ENCODE measurements at regions not wholly inside any gene's neighbourhood (a gene's known extent, or its start where the extent isn't known, plus 50 kb on each side); places are given as distances from the start of the nearest gene placed in this dataset.
"Not testable (repeated sequence)": the region's sequence is repeated elsewhere in the genome, so short reads cannot be mapped to it uniquely, and the experiment has no call there.

DNA sequence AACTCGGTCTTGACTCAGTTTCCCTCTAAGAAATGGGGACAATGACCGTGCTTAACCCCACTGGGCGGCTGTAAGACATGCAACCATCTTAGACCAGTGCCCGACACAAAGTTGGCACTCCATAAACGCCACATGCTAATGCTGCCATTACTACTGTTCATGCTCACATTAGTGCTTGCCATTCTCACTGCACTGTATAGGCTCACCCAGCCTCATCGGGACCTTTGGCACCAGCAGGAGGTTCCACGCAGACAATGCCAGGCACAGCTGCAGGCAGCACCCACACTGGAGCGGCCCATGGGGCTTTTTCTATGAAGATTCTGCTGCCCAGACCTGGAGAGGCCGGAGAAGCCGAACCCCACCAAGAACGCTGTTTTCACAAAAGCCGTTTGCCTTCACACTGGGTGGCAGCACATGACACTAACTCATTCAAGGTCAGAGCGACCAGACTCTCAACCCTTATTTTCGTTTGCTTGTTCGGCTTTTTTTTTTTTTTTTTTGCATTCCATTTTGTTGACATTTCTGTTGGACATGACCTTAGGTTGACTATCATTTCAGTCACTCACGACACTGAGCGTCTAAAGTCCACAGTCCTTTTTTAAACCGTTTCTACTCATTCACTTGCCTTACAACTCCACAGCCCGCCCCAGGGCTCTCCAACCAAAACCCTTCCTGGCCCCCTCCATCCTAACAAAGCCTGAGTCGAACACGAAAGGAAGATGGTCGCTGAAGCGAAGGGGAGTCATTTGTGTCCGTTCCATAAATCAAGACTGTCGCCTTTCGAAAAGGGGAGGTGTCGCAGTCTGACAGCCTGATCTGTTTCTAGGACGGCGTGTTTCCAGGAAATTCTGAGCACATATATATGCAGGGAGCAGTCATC is 124.4 kb upstream of the RNF32 start:
- DNase-seq (ENCODE audit: low read depth): no peak

- no peak for DNase-seq (ENCODE audit: low read depth)
Measured at GRCh38 chr7:156514851-156515250, 125.7 kb upstream of the RNF32 start.

GRCh38 chr7:156511426-156511825 is 129.1 kb upstream of the RNF32 start:
- no peak for DNase-seq (ENCODE audit: low read depth)

DNA sequence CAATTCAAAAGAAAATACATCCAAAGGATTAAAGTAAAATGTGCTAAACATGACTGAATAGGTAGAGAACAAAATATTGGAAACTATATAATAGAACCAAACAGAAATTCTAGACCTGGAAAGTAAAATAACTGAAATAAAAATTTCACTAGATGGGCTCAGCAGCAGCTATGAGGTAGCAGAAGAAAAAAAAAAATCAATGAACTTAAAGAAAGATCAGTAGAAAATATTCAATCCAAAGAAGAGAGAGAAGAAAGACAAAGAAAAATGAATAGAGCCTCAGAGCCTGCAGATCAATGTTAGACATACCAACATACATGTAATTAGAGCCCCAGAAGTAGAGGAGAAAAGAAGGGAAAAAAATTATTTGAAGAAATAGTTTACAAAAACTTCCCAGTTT is 129.6 kb upstream of the RNF32 start:
- no peak for DNase-seq (ENCODE audit: low read depth)

- DNase-seq (ENCODE audit: low read depth): no peak
Measured at GRCh38 chr7:156509216-156509615, 131.4 kb upstream of the RNF32 start.

DNA sequence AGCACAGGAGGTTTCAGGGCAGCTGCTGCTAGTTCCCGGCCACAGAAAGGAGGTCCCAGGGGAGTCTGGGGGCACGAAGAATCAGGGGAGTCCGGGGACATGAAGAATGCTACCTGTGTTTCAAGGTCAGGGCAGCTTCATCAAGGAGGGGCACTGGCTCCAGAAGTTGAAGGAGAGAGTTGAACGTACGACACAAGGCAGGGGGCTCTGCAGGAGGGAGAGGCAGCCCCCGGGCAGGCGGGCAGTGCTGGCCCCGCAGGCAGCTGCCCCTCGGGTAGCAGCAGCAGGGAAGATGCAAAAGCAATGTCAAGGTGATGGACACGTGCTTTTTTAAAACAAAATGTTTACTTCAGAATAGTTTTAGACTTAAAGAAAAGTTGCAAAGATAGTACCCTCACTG is 134.7 kb upstream of the RNF32 start:
- DNase-seq (ENCODE audit: low read depth): no peak

DNA sequence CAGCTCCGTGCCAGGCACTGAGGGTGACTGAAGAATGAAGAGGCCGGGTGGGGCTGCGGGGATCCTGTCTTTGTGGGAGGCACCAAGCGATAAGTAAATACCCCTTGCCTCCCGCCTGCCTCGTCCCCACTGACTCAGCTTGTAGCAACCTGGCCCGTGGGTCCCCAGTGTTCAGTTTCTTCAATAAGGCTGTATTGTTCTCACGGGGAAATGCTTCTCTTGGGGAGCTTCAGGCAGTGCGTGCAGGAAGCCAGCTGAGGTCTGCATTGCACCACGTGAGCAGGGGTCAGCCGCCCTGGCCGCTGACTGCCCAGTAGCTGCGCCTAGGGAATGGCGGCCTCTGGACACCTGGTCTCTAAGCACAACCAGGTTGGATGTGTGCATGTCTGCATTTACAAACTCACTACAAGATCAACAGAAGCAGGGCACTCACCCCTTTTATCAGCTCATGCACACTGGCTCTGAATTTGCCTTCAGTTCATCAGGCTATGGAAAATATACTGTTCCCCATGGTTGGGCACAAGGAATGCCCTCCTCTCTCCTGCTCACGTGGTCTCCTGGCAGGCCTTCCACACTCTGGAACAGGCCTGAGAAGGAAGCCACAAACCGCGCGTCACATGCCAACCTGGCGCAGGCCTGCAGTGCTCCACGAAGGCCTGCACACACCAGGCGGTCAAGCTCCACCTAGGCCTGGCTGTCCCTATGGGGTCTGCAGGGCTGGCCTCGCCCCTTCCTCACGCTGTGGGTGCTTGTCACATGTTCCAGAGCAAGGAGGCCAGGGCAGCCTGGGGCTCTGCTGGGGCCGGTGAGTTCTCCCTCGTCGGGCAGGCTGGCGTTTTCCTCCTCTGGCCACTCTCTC is 135.7 kb upstream of the RNF32 start:
- peak; percentile 5 for DNase-seq (ENCODE audit: low read depth)

DNA sequence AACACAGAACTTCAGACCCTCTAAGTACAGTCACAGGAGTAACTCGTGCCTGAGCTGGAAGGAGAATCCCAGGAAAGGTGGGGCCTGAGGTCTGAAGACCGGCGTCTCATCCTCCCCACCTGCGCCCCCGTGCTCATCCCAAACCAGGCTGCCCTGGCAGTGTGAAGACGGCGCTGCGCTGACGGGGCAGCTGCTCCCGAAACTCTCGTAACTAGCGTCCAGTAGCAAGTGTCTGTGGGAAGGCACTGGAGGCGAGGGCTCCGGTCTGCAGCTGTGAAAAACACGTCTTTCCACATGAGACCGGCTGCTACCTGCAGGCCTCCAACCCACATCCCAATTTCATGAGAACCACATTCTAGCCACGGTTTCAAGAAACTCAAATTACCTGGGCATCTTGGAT is 136.6 kb upstream of the RNF32 start:
- DNase-seq (ENCODE audit: low read depth): no peak

GRCh38 chr7:156503196-156503595 is 137.4 kb upstream of the RNF32 start:
- no peak for DNase-seq (ENCODE audit: low read depth)

GRCh38 chr7:156501815-156502214 is 138.8 kb upstream of the RNF32 start:
- DNase-seq (ENCODE audit: low read depth): not testable (repeated sequence)

DNA sequence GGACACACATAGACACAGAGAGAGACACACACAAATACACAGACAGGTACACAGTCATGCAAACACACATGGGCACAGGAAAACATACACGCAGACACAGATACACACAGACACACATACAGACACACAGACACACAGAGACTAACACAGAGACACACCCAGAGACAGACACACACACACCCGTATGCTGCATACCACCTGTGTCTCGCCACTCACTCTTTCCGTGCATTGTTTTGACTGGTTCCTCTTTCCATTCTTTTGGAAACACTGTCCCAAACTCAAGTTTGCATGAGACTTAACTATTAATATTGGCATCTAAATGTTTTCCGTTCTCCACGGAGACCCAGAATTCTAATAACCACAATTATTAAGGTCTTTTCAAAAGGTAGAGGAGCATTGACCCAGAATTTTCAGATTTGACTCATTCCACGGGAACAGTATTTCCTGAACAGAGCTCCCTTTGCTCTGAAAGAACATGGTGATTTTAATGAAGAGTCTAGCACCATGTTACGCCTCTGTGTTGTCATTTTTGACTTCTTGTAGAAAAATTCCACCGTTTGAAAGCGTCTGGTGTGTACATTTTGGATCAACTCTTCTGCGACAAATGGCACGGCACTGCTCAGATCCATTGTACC is 141.2 kb upstream of the RNF32 start:
- DNase-seq (ENCODE audit: low read depth): no peak

DNA sequence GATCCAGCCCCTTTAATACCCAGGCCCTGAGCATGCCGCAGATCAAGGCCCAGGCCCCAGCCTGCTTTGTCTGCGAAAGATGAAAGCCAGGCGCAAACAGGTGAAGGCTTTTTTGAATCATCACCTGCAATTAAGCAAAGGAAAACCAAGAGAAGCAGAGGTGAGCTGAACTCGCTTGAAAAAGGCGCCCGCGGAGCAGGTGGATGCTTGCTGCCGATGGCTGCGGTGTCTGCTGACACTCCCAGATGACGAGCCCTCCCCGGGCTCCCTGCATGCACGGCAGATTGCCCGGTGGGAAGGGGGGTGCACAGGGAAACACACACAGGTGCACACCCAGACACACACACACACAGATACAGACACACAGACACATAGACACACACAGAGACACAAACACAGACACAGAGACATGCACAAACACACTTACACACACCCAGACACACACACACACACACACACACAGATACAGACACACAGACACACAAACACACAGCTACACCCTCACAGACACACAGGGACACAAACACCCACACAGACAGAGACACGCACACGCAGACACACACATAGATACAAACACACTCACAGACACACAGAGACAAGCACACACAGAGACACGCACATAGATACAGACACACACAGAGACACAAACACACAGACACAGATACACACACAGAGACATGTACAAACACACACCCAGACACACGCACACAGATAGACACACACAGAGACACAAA is 142.6 kb upstream of the RNF32 start:
- no peak for DNase-seq (ENCODE audit: low read depth)

- no peak for DNase-seq (ENCODE audit: low read depth)
Measured at GRCh38 chr7:156496865-156497264, 143.7 kb upstream of the RNF32 start.

- DNase-seq (ENCODE audit: low read depth): no peak
Measured at GRCh38 chr7:156496363-156496769, 144.2 kb upstream of the RNF32 start.

DNA sequence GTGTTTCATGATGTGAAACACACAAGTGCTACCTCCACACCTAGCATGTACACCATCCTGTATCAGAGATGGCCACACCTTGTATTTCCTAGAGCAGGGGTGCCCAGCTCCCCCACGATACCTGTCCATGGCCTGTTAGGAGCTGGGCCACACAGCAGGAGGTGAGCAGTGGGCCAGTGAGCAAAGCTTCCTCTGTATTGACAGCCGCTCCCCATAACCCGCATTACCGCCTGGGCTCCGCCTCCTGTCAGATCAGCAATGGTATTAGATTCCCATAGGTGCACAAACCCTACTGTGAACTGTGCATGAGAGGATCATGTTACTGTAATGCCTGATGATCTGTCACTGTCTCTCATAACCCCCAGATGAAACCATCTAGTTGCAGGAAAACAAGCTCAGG is 145.6 kb upstream of the RNF32 start:
- DNase-seq (ENCODE audit: low read depth): no peak

GRCh38 chr7:156493942-156494341 is 146.6 kb upstream of the RNF32 start:
- DNase-seq (ENCODE audit: low read depth): peak; percentile 9

DNA sequence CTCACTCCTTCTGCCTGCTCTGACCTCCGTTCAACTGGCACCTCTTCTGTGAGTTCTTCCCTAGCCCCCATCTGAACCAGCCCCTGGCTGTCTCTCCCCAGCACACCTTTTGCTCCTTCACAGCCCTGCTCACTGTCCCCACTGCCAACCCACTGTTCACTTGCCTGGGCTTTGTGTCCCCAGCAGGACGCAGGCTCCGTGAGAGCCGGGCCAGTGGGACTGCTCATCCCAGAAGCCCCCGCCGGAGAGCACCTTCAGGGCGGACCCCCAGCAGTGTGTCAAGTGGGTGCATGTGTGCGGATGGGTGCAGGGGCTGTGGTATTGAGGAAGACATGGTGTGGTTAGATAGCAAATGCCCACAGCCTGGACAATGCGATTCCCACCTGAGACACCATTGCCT is 148.4 kb upstream of the RNF32 start:
- no peak for DNase-seq (ENCODE audit: low read depth)

- DNase-seq (ENCODE audit: low read depth): no peak
Measured at GRCh38 chr7:156491435-156491834, 149.1 kb upstream of the RNF32 start.

GRCh38 chr7:156490021-156490800 is 150.4 kb upstream of the RNF32 start:
- DNase-seq (ENCODE audit: low read depth): no peak

- DNase-seq (ENCODE audit: low read depth): no peak
Measured at GRCh38 chr7:156487811-156488533, 152.6 kb upstream of the RNF32 start.
